ENCODE measurements at regions not wholly inside any gene's neighbourhood (a gene's known extent, or its start where the extent isn't known, plus 50 kb on each side); places are given as distances from the start of the nearest gene placed in this dataset.

DNA sequence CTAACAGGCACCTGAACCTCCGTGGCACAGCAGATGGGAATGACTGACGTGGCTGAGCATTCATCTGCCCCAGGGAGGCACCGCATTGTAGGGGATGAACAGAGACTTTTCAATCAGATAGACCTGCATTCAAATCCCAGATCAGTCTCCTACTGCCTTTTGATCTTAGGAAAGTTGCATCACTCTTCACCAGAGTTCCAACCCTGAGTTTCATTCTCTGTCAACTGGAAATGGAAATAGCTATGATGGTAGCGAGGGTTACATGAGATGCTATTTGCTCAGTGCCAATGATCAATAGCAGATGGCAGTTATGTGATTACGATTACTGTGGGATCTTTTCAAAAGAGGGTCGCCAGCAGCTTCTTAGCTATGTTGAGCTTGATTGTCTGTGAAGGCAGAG, 189.3 kb upstream of the RFC3 start:
- no peak for DNase-seq (ENCODE audit: low read depth)

DNA sequence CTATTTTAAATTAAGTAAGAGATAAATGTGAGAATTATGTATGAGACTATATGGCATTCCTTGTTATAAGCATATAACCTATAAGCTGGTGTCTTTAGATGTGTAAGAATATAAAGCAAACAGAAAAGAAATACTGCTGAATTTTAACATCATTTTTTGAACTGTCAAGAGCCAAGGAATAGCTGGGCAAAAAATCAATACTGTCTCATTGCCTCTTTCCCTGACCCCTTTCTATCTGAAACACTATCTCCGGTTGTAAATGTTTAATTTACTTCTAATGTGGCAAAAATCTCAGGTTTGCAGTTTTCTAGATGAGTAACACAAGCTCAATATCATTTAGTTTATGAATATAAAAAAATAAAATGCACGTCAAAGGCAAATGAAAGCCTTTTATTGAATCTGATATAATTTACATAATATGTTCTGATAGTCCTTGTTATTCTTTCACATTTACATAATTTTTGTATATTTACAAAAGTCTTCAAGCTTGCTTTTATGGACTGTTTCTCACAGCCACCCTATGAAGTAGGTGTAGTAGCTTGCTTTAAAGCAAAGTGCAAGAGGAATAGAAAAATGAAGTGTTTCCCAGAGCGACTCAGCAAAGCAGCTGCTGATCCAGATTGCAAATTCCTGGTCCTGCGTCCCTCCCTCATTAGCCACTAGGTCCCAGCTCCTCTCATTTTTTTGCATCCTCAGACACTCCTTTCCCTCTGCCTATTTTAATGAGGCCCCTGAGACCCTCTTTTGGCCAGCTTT, 188.2 kb upstream of the RFC3 start:
- no peak for DNase-seq (ENCODE audit: low read depth)

- DNase-seq (ENCODE audit: low read depth), result no peak
Observed at GRCh38 chr13:33633701-33634545, 184.0 kb upstream of the RFC3 start.

DNA sequence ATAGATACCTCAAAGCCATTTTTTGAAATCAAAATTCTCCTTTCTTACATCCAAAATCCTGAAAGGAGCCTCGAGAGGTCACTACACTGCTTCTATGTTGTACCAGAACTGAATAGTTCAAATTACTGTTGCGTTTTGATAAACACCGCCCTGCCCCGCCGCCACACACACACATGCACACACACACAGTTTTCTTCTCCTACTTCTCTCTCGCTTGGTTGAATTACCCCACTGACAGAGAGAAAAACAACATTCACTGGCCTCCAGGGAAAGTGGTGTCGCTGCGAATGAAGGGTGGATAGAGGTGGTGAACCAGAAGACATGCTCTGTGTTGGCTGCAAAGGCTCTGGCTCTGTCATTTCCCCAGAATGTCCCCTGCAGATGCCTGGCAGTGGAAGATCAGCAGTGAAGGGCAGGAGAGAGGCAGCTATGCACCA, 183.4 kb upstream of the RFC3 start:
- no peak for DNase-seq (ENCODE audit: low read depth)

- no peak for DNase-seq (ENCODE audit: low read depth)
Observed at GRCh38 chr13:33636243-33636642, 181.7 kb upstream of the RFC3 start.

GRCh38 chr13:33636955-33637670, 180.8 kb upstream of the RFC3 start:
- no peak for DNase-seq (ENCODE audit: low read depth)

DNA sequence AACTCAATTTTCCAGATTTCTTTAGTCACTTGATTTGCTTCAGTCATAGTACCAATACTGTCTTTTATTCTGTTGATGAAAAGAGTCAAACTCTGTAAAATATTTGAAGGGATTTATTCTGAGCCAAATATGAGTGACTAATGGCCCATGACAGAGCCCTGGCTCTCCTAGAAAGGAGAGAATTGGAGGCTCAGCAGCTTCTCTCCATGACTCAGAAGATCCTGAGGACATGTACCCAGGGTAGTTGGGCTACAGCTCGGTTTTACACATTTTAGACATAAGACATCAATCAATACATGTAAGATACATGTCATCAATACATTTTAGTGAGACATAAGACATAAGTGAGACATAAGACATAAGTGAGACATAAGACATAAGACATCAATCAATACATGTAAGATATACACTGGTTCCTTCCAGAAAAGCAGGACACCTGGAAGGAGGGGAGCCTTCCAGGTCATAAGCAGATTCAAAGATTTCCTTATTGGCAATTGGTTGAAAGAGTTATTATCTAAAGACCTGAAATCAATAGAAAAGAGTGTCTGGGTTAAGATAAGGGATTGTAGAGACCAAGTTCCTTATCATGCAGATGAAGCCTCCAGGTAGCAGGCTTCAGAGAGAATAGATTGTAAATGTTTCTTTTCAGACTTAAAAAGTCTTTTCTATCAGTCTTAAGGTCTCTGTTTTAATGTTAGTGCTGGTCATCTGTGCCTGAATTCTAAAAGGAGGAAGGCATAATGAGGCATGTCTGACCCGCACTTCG, 179.8 kb upstream of the RFC3 start:
- DNase-seq (ENCODE audit: low read depth), result no peak

- no peak for DNase-seq (ENCODE audit: low read depth)
Observed at GRCh38 chr13:33639158-33639557, 178.8 kb upstream of the RFC3 start.

GRCh38 chr13:33639626-33640080, 178.3 kb upstream of the RFC3 start:
- no peak for DNase-seq (ENCODE audit: low read depth)

DNA sequence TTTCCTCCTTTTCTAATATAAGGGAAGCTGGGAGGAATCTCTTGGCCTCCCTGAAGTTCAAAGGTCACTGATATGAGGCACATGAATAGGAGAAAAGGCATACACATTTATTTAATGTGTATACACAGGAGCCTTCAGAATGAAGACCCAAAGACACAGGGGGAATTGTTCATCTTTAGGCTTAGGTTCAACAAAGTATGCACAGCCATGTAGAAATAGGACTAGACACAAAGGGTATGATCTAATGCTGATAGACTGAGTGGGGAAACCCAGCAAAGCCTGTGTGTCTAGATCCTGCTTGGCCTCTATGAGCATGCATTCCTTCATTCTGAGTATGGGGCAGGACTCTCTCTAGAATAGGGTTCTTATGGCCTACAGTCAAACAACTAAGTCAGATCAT, 177.1 kb upstream of the RFC3 start:
- no peak for DNase-seq (ENCODE audit: low read depth)

DNA sequence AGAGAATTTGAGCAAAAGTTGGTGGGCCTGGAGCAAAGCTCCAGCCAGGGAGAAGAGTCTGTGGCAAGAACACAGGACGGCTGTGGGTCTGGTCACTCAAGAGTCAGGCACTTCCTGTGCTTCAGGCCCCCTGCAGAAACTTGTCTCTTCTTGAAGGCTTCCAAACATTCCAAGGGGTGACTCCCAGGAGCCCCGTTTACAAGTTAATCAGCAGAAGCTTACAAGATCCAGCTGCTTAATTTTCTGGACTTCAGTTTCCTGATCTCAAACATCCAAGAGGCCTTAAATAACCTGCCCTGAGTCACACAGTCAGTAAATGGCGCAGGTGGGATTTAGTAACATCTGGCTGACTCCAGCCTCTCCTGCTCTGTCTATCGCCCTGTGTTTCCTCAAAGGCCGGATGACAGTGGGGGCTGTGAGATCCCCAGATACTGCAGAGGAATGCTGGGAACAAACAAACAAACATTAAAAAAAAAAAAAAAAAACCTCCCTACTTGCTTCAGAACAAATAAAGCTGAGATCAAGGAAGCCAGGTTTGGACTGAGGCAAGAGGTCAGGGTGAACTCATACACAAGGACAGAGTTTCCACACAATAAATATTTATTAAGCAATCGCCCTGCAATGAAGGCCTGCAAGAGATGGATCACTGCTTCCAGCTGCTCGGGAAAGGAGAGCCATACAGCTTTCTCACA, 175.4 kb upstream of the RFC3 start:
- DNase-seq (ENCODE audit: low read depth), result no peak

DNA sequence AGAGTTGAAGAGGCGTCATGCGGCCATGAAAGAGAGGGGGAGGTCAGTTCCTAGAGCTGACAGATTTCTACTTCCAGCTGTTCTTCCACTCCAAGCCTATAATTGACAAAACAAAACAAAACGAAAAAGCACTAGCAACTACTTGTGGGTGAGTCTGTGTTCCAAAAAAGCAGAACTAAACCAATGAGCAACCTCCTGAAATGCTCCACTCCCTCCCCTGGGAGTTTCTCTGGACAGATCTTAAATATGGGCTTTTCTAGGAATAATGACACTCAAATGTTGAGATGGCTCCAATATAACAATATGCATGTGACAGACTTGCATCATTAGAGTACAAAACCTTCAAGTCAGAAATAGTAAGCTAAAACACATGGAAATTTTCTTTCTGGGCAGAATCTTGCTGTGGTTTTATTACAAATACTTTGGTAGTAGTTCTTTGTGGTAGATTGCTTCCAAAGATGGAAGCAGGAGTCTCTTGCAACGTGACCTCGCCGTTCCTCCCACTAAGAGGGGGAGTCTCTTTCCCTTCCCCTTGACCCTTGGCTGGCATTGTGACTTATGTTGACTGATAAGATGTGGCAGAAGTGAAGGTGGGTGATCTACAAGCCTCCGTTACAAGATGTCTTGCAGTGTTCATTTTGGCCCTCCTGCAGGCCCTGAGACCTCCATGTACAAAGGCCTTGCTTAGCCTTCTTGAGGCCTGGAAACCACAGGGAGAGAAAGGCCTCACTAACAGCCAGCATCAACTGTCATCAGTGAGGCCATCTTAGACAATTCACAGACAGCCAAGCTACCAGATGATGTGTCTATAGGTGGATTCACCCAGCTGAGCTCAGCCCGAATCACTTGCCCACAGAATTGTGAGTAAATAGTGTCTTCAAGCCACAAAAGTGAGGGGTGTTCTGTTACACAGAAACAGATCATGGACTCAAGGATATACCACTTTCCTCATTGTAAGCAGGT, 173.1 kb upstream of the RFC3 start:
- no peak for DNase-seq (ENCODE audit: low read depth)

DNA sequence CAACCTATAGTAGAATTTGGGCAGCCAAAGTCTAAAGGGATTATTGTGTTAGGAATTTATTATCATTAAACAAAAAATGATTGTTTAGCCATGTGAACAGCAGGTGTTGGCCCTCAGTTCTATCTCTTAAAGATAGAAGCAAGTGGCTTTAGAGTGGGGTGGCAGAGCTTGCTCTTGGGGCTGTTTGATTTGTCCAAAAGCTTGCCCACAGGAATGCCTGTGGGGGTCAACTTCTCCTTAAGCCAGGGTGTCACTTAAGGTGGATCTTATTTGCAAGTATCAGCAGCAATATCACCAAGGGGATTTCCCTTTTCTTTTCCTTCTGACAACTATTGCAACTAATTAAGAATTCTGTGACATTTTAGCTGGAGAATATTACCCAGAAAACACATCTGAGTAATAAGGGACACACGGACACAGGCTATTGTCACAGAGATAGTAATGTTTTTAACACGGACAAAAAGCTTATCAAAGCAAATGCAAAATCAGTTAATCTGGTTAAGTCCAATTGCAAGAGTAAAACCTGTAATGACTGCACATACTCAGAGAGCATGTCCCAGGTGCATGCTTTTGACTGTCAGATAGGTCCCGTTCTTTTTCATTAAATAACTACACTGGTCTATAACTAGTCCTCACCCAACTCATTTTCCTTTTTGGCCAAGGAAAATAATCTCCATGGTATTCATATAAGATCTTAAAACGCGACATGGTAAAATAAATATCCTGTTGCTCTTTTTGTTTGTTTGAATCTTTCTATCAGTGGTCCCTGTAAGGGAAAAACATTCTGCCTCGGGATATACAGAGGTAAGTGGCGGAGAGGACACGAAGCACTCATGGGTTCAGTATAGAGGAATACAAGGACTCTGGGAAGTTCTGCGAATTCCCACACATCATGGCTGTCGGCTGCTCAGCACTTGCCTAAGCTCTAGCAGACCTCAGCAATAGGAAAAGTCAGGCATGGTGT, 172.1 kb upstream of the RFC3 start:
- DNase-seq (ENCODE audit: low read depth), result no peak

- DNase-seq (ENCODE audit: low read depth), result no peak
Observed at GRCh38 chr13:33649212-33649878, 168.6 kb upstream of the RFC3 start.

DNA sequence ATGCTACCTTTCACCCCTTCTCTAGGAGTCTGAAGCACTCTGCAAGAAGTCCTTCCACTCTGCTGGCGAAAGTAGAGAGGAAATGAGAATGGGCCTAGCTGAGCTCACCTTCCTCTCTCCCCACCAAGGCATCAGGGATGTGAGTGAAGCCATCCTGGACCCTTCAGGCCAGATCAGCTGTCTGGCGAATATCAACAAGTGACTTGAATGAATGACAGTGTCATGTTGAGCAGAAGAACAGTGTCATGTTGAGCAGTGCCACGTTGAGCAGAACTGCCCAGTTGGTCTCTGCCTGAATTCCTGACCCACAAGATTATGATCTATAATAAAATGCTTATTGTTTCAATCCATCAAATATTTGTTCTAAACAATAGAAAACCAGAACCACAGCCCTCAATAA, 166.2 kb upstream of the RFC3 start:
- DNase-seq (ENCODE audit: low read depth), result no peak

- no peak for DNase-seq (ENCODE audit: low read depth)
Observed at GRCh38 chr13:33657274-33657673, 160.7 kb upstream of the RFC3 start.

DNA sequence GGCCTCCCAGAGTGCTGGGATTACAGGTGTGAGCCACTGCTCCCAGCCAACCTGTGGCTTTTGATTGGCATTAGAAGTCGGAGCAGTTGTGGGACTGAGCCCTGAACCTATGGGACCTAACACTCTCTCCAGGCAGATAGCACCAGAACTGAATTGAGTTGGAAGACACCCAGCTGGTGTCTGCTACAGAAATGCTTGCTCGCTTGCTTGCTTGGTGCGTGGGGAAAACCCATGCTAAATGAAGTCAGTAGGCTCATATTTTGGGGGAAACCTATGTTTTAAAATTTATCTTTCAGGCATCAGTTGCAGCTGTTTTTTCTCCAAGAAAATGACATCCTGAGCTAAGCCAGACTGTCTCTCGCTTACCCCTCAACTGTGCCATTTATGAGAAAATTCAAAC, 158.5 kb upstream of the RFC3 start:
- no peak for DNase-seq (ENCODE audit: low read depth)

GRCh38 chr13:33659894-33660293, 158.1 kb upstream of the RFC3 start:
- no peak for DNase-seq (ENCODE audit: low read depth)

Measured in T follicular helper cell (primary cell).